ENCODE measurements at regions not wholly inside any gene's neighbourhood (a gene's known extent, or its start where the extent isn't known, plus 50 kb on each side); places are given as distances from the start of the nearest gene placed in this dataset.
A peak's percentile ranks its signal among the peaks of the same experiment; 100 is the strongest.

DNA sequence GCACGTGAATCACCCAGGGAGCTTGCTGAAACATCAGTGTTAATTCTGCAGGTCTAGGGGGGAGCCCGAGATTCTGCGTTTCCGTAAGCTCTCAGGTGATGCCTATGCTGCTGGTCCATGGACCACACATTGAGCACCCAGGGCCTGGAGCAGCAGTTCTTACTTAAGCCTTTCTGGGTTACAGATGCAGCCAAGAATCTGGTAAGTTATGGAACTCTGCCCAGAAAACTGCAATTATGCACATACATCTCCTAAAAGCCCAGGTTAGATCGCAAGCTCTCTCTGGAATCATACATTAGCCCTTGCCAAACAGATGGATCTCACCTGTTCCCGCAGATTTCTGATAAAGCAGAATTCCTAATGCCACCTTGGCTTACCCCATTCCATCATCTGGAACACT lies 265.9 kb upstream of the SALL1 start:
- Histone ChIP-seq H3K27me3 (ENCODE audit: insufficient read depth, low read length) (peaks cover 3% of the 10 kb centered on the region), H3K79me2 (ENCODE audit: insufficient read depth, low read length) (no peaks in the 10 kb centered on the region), H3K4me2 (ENCODE audit: insufficient read depth, low read length) (no peak overlapping the region), H3K36me3 (ENCODE audit: insufficient read depth, low read length) (no peaks in the 10 kb centered on the region), H3K4me1 (ENCODE audit: insufficient read depth, low read length) (no peaks in the 10 kb centered on the region), H2AFZ (ENCODE audit: low read length) (no peak overlapping the region), H3K27ac (ENCODE audit: low read depth, low read length) (no peak overlapping the region), H3K4me3 (ENCODE audit: insufficient read depth, low read length) (no peak overlapping the region), H4K20me1 (ENCODE audit: insufficient read depth, low read length) (no peaks in the 10 kb centered on the region), H3K9me3 (ENCODE audit: low read depth, low read length) (no peaks in the 10 kb centered on the region)
- no peak for TF ChIP-seq CTCF (IDR thresholded peaks at IDR 0.05; ENCODE audit: extremely low read depth, low read depth, low read length)
- DNase-seq (ENCODE audit: insufficient read length, low spot score, missing footprints) = no peak

DNA sequence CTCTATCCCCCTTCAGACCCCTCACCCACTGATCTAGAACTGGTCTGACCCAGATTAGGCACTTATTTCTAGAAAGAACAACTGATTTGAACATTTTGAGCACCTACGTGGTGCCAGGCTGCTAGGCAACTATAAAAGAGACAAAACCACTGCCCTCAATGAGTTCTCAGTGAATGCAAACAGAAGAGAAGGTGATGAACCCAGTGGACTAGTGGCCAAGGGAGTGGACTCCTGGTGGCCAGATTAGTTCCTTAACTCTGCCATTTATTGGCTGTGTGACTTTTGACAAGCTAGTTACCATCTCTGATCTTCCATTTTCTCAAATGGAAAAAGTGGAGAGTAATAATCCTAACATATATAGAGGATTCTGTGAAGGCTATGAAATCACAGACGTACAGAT lies 259.1 kb upstream of the SALL1 start:
- Histone ChIP-seq H3K4me2 (ENCODE audit: insufficient read depth, low read length) (no peak overlapping the region), H3K79me2 (ENCODE audit: insufficient read depth, low read length) (no peaks in the 10 kb centered on the region), H3K27ac (ENCODE audit: low read depth, low read length) (no peak overlapping the region), H3K27me3 (ENCODE audit: insufficient read depth, low read length) (no peaks in the 10 kb centered on the region), H4K20me1 (ENCODE audit: insufficient read depth, low read length) (no peaks in the 10 kb centered on the region), H3K4me3 (ENCODE audit: insufficient read depth, low read length) (no peak overlapping the region), H3K36me3 (ENCODE audit: insufficient read depth, low read length) (no peaks in the 10 kb centered on the region), H2AFZ (ENCODE audit: low read length) (no peak overlapping the region), H3K4me1 (ENCODE audit: insufficient read depth, low read length) (no peaks in the 10 kb centered on the region), H3K9me3 (ENCODE audit: low read depth, low read length) (no peaks in the 10 kb centered on the region)
- TF ChIP-seq CTCF (IDR thresholded peaks at IDR 0.05; ENCODE audit: extremely low read depth, low read depth, low read length) = no peak
- no peak for DNase-seq (ENCODE audit: insufficient read length, low spot score, missing footprints)

DNA sequence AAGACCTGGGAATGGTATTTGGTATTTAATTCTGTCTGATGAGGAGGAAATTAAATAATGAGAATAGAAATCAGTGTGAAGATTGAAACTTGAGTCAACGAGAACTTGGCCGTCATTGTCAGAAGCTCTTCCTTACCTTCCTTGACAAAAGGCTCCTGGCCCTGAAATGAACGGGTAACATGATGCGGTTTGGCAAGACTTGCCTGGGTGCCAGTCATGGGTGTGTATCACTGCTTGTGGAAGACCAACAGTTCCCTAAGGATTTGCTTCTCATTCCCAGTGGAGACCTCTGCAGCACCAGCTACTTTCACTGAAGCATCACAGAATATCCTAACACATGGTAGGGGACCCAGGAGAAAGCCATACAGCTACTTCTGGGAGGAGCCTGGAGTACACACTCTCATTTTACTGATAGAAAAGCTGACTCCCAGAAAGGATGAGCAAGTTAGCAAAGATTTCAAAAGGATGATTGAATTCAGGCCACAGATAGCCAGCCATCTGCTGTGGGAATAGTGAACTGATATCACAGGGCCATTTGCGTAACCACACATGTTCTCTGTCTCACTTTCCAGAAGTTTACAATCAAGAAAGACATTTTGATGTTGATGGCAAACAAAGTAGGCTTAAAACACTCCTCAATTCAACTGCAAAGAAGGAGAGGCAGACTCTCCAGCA lies 258.1 kb upstream of the SALL1 start:
- TF ChIP-seq CTCF (IDR thresholded peaks at IDR 0.05; ENCODE audit: extremely low read depth, low read depth, low read length) = no peak
- no peaks in the 10 kb centered on the region for H3K36me3 ChIP-seq (ENCODE audit: insufficient read depth, low read length)
- no peak overlapping the region for H3K4me2 ChIP-seq (ENCODE audit: insufficient read depth, low read length)
- H3K79me2 ChIP-seq (ENCODE audit: insufficient read depth, low read length) = no peaks in the 10 kb centered on the region
- H3K9me3 ChIP-seq (ENCODE audit: low read depth, low read length) = no peaks in the 10 kb centered on the region
- H3K4me1 ChIP-seq (ENCODE audit: insufficient read depth, low read length) = no peaks in the 10 kb centered on the region
- no peak overlapping the region for H3K27ac ChIP-seq (ENCODE audit: low read depth, low read length)
- H3K4me3 ChIP-seq (ENCODE audit: insufficient read depth, low read length) = no peak overlapping the region
- DNase-seq (ENCODE audit: insufficient read length, low spot score, missing footprints) = no peak
- no peaks in the 10 kb centered on the region for H4K20me1 ChIP-seq (ENCODE audit: insufficient read depth, low read length)
- no peak overlapping the region for H2AFZ ChIP-seq (ENCODE audit: low read length)
- H3K27me3 ChIP-seq (ENCODE audit: insufficient read depth, low read length) = no peaks in the 10 kb centered on the region

DNA sequence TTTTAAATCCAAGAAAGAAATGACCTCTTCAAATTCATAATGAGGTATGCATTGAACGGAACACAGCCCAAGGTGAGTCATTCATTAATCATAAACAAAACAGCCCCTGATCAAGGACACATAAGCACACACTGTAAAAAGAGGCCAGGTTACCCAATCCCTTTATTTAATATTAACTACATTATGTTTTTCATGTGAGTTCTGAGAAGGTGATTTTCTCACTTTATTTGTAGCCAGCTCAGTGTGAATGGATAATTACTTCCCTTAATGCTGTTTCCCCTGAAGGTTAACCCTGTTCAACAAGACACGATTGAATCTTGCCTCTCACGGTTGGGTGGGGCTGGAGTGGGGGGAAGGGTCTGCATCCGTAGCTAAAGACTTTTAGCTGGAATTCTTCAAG lies 257.3 kb upstream of the SALL1 start:
- no peaks in the 10 kb centered on the region for H4K20me1 ChIP-seq (ENCODE audit: insufficient read depth, low read length)
- TF ChIP-seq CTCF (IDR thresholded peaks at IDR 0.05; ENCODE audit: extremely low read depth, low read depth, low read length) = no peak
- no peaks in the 10 kb centered on the region for H3K27me3 ChIP-seq (ENCODE audit: insufficient read depth, low read length)
- H3K36me3 ChIP-seq (ENCODE audit: insufficient read depth, low read length) = no peaks in the 10 kb centered on the region
- no peak for DNase-seq (ENCODE audit: insufficient read length, low spot score, missing footprints)
- peak overlapping the region; percentile 12 for H3K27ac ChIP-seq (ENCODE audit: low read depth, low read length)
- no peak overlapping the region for H3K4me2 ChIP-seq (ENCODE audit: insufficient read depth, low read length)
- no peak overlapping the region for H3K4me3 ChIP-seq (ENCODE audit: insufficient read depth, low read length)
- H3K9me3 ChIP-seq (ENCODE audit: low read depth, low read length) = no peaks in the 10 kb centered on the region
- H3K4me1 ChIP-seq (ENCODE audit: insufficient read depth, low read length) = no peaks in the 10 kb centered on the region
- no peak overlapping the region for H2AFZ ChIP-seq (ENCODE audit: low read length)
- no peaks in the 10 kb centered on the region for H3K79me2 ChIP-seq (ENCODE audit: insufficient read depth, low read length)
